ENCODE measurements at regions not wholly inside any gene's neighbourhood (a gene's known extent, or its start where the extent isn't known, plus 50 kb on each side); places are given as distances from the start of the nearest gene placed in this dataset.
"Not testable (repeated sequence)": the region's sequence is repeated elsewhere in the genome, so short reads cannot be mapped to it uniquely, and the experiment has no call there.

DNA sequence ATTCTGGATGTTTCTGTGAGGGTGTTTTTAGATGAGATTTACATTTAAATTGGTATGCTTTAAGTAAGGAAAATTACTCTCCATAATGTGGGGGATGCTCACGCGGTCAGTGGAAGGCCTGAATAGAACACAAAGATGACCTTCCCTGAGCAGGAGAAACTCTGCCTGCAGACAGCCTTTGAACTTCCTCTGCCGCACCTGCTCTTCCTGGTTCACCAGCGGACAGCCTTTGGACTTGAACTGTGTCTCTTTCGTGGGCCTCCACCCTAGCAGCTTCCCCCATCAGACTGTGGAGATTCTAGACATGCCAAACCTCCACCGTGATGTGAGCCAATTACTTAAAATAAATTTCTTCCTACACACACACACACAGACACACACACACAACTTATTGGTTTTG is 210.7 kb downstream of the EFCAB11 start:
- no peak for DNase-seq

DNA sequence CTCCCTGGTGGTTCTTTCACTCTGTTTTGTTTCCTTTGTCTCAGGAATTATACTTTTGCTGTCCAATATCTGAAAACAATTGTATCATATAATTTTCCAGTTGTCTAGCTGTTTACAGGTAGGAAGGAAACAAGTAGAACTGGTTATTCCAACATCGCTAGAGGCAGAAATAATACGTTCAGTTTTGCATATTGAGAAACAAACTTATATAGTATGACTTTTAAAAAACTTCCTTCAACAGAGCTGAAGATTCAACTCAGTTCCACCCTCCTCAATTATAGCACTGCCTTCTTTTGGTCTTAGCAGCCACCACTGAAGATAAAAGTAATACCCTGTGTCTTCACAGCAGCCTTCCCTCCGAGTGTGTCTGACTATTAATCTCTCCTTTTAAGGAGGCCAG is 214.3 kb downstream of the EFCAB11 start:
- no peak for DNase-seq

DNA sequence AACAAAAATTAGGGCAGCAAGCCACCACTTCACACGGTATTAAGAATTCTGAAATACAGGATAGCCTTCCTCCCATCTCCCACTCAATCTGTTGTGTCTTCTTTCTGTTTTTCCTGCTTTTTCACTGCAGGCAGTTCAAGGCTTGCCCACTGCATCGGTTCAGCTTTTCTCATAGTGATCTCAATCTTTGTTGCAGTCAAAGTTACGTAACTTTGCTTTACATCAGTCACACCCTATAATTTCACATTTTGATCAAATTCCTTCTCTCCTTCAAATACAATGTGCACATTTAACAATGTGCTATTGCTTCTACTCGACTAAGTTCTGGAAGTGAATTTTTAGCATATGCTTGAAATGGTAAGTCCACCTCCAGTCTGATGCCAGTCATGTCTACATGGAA is 217.6 kb downstream of the EFCAB11 start:
- DNase-seq = no peak

DNA sequence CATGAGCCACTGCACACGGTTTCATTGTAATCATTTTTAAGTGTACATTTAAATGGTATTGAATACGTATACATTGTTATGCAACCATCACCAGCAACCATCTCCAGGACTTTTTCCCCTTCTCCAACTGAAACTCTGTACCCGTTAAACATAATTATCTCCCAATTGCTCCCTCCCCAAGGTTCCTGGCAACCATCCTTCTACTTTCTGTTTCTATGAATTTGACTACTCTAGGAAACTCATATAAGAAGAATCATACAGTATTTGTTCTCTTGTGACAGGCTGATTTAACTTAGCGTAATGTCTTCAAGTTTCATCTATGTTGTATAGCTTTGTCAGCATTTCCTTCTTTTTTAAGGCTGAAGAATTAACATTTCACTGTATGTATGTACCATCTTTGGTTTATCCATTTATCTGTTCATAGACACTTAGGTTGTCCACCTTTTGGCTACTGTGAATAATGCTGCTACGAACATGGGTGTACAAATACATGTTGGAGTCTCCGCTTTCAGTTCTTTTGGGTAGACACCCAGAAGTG is 223.1 kb downstream of the EFCAB11 start:
- DNase-seq = no peak

DNA sequence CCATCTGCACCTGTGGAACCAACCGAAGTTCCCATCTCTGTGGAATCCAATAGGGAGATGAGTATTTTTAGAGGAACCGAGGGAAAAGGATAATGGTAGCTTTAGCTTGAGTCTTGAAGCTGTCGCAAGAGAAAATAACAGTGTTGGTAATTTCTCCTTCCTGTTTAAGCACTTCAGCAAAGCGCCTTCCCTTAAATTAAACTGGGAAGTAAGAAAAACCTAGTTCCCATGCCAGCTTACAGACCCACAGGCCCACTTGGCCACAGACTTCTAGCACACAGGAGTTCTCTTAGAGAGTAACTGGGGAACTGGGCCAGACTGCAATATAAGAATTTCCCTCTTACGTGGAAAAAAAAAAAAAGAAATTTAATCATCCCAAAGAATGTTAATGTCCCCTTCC is 223.8 kb downstream of the EFCAB11 start:
- no peak for DNase-seq

DNA sequence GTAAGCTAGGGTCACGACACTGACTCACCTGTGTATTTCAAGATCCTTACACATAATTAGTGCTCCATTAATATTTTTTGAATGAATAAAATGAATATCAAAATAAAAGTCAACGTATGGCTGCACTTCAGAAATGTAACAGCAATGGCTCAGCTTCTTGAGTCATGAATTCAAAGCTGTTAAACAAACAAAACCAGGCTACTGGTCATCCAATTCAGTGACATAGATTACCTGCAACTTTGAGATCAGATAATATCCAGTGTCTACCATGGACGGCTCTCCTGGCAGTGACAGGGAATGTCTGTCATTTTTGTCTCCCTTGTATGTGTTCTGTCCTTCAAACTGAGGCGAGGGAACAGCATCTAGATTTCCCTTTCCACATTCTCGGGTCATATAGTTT is 225.6 kb downstream of the EFCAB11 start:
- DNase-seq = no peak

DNA sequence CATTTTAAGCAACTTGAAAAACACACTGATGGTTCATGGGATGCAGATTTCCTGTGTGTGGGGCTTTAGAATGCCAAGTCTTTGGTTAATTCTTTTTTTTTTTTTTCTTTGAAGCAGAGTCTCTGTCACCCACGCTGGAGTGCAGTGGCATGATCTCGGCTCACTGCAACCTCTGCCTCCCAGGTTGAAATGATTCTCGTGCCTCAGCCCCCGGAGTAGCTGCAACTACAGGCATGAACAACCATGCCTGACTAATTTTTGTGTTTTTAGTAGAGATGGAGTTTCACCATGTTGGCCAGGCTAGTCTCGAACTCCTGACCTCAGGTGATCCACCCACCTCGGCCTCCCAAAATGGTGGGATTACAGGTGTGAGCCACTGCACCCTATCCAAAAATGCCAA is 228.3 kb downstream of the EFCAB11 start:
- not testable (repeated sequence) for DNase-seq

DNA sequence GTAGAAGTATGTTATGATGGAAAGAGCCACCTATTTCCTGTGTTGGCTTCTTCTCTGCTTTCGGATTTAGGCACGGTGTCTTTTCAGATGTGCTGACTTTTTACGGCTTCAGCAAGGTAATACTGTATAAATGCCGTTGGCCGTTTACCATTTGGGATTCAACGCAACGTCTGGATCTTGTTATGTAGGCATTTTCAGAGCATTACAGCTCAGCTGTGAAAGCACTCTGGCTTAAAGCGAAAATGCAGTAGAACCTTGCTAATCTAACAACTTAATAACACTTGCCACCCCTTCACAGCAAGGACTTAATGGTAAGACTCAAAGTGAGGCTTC is 229.9 kb downstream of the EFCAB11 start:
- no peak for DNase-seq

DNA sequence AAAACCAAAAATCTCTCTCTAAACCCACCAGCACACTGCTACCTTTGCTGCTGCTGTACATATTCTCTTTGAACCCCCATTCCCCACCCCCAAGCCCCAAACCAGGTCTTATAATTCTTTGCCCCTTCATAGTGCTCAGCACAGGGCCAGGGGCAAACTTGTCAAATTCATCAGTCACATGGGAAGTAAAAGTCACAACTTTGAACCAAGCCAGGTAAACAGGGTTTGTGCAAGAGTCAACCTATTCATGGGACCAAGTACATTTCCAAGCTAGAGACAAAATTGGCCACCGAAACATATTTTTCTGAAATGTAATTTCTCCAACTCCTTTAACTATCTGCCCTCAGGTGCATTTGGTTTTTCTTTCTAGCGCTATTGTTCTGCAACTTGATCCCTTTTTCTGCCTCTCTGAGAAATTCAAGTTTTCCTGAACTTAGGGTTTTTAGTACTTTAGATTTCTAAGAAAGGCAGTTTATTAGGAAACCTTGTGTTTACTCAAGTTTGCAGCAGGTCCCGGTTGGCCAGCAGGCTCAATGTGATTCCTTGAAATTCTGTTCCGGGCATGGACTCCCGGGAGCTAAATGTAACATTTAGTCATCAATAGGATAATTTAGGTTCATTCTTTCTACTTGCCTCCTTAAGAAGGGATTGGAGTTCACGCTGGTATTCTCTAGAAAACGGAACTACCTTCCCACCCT is 230.5 kb downstream of the EFCAB11 start:
- DNase-seq = no peak

DNA sequence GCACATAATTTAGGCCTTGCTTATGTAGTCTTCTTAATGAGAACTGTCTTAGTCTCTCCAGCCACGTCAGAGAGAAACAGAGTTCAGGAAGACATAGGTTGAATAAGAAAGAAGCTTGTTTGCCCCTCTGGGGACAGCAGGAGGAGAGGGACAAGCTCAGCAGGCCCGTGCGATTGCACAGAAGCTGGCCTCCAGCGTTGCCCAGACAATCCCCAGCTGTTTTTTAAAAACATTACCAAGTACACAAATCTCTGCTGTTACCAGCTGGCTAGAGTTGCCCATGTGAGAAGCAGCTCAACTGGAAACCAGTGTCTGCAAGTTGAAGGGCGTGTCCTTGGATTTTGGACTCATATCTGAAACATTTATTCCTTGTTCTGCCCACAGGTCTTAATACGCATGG is 232.6 kb downstream of the EFCAB11 start:
- no peak for DNase-seq

DNA sequence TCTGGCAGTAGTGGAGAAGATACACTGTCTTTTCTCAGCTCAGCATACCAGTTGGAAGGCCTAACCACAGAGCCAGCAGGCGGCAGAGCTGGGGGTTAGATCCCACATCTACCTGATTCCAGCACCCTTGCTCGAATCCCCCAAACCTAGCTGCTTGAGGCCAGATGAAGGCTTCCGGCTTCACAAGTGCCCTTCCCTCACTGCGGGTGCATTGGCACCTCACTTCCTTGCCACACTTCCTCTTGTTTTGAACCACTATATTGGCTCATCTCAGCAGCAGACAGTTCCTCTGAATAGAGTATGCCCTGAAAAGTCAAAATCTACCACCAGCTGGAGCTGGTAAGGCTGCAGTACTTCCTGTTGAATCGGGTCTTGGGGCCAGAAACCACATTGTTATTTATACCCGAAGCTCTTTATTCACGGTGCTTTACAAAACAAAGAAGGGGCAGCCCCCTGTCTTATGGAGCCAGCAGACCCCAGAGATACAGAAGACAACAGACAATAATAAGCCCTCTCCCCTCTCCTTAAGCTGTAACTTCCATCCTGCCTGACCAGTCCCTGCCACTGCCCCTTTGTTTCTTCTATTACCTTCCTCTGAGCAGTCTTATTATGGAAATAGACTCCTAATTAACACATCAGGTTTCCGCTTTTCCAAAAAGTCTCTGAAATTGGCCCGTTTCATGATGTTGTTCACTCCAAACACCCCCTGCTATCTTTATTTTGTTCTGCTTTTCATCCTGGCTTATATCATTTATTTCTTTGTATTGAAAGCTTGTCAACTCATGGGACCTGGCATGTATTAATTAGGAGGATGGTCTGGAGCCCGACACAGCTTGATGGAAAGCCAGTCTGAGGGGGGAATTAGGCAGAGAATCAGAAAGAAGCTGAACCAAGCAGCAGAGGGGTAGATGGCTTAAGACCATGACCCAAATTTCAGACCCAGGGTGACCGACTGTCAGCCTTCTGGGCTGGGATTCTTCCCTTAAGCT is 233.5 kb downstream of the EFCAB11 start:
- peak; percentile 28 for DNase-seq

DNA sequence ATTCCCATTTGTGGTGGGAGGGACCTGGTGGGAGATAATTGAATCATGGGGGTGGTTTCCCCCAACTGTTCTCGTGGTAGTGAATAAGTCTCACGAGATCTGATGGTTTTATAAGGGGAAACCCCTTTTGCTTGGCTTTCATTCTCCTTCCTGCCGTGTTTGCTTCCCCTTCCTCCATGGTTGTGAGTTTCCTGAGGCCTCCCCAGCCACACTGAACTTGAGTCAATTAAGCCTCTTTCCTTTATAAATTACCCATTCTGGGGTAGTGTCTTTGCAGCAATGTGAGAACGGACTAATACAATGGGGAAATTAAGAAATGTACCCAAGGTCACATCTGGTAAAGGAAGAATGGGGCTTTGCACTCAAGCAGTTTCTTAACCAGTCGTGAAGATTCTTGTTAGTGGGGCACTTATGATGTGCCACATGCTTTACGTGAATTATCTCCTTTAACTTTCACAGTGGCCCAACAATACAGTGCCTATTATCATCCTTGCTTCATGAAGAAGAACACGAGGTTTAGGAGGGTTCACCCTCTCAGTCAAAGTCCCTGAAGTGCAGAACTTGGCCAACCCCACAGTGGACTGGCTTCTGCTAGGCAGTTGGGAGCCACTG is 234.3 kb downstream of the EFCAB11 start:
- no peak for DNase-seq

DNA sequence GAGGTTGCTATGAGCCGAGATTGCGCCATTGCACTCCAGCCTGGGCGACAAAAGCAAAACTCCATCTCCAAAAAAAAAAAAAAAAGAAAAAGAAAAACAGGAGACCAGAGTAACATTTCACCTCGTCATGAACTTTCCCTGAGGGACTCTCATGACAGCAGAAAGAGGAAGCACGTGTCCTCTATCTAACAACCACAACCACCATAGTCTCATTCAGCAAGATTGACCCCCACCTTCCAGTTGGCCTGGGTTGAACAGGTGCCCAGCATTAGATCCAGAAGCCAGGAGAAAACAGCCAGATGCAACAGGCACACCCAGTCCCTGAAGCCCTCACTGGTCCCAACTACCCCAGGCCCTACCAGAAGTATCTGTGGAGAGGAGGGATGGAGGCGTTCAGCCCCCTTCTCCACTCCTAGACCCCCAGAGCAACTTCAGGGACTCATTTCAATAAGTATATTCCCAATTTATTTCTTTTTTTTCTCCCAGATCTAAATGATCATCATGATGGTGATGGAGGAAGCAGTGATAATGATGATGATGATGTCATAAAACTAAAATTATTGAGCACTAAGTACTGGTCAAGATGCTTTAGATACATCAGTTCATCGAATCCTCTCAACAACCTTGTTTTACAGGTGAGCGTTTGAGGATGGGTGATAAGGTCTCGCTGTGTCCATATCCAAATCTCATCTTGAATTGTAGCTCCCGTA is 235.0 kb downstream of the EFCAB11 start:
- no peak for DNase-seq

DNA sequence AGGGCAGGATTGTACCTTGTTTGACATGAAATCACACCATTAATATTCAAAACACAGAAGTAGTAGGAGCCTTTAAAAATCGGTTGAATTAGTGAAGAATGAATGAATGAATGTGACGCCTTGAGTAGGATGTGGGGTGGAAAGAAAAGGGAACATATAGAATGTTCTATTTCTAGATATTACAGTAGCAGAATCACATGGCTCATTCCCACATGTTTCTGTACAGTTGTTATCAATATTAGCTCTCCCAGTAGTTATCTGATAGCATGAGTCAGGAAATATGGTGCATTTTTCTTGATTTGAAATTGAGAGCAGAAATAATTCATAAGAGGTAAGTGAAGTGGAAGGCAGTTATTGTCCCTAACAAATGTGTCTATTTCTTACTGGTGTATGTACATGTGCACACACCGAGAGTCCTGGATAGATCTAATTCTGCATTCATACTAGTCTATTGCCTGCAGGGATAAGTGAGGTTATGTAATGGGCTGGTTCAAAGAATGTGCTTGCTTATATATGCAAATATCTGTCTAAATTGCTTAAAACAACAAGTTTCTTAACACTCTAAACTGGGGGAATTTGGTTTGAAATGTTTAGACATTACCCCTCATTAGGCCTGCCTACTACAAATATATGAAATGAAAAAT is 245.4 kb downstream of the EFCAB11 start:
- no peak for DNase-seq

DNA sequence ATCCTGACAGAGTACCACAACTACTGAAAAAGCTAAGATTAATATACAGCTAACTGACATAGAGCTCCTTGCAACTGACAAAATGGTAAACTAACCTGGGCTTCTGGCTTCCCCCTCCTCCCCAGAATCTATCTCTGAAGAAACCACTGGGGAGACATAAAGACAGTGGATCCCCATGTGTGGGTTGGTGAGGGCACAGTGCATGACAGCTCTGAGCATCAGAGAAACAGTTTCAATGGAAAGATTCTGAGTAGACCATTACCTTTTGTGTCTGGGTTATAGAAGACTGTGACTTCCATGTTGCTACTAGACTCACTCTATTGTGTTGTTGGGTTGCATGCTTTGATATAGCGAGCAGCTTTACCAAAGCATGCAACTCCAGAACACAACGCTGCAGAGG is 247.4 kb downstream of the EFCAB11 start:
- no peak for DNase-seq

DNA sequence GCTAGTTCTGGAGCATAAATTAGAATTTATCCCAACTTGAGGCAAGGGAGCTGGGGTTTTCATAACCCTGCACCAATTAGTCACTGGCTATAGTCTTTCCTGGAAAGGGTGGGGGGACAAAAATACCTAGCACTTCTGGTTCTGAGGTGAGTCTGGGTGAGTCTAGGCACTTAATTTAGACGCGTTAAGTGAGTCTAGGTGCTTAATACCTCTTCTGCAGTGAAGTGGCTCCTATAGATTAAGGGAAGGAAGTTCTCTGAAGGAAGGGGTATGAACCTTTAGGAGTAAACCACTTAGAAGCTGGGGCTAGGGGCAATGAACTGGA is 251.7 kb downstream of the EFCAB11 start:
- DNase-seq = no peak

DNA sequence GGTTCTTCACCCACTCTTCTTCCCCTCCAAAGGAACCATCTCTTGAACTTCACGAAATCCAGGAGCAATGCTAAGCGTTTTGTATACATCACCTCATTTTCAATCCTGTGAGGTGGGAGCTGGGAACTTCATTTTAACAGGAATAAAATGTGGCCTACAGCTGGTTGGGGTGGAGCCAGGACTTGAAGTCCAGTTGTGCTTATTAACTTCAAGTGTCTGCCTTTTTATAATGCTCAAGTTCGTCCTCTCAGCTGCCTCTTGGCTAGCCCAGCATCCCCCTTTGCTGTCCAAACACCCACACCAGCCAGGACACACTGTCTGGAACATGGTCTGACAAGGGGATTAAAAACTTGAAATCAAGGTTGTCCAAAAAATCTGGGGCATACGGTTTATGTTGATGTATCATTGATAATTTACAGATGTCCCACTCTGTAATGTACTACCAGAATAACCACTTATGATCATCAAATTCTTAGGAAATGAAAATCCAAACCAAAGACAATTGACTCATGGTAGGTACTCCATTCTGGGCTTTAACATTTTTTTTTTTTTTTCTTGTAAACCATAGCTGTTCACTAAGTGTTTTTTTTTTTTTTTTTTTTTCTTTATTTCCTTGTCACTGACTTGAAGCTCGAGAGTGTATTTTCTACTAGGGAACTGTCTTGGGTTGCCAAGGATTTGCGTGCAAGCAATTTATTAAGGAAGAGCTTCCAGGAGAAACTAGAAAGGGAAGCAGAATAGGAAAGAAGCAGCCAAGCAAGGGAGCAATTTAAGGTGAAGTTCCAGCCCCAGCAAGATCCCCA is 252.3 kb downstream of the EFCAB11 start:
- DNase-seq = no peak

DNA sequence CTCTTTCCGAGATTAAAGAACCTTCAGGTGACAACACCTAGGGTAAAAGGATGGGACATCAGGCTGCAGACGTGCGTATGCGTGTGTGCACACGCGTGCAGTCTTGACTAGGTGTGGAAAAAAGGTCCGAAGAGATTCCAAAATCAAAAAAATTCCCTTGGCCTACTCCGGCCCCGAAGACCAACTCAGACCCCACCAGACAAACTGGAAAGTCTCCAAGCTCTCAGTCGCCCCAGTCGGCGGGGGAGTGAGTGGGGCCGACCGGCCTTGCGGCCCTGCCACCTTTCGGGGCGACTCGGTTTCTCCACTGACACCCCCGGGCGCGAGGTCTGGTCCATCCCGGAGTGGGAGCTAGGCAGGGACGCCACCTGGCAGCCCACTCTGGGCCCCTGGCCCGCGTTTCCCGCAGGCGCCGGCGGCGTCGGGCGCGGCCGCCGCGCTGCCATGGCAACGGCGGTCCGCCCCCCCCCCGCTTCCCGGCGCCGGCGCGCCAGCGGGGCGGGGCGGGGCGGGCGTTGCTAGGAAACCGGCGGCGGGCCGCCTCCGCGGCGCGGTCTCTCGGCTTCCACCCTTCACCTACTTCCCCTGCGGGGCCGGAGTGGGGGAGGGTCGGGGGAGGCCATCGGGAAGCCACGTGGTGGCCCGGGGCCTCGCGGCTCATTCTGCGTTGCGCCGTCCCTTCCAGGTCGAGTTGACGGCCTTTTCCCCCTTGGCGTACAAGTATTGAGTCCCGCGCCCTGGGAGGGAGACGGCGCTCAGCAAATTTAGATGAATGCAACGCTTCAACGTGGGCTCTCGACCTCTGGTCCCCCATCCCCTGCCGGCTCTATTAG is 253.1 kb downstream of the EFCAB11 start:
- DNase-seq = peak; percentile 85

DNA sequence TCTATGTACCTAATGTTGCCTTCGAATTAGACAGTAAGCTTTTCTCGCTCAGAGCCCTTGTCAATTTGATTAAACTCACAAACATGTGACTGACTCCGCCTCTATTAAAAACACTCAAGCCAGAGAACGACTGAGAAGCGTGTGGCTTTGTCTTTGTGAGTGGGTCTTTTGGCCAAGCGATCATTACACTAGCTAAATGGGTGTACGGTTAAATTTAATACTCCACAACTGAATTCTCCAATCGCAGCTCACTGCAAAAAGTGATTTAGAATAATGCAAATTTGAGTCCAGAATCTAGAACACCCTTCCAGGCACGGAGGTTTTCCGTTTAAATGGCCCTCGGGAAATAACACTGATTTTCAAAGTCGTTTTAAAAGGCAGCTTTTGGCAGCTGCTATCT is 253.7 kb downstream of the EFCAB11 start:
- DNase-seq = no peak

DNA sequence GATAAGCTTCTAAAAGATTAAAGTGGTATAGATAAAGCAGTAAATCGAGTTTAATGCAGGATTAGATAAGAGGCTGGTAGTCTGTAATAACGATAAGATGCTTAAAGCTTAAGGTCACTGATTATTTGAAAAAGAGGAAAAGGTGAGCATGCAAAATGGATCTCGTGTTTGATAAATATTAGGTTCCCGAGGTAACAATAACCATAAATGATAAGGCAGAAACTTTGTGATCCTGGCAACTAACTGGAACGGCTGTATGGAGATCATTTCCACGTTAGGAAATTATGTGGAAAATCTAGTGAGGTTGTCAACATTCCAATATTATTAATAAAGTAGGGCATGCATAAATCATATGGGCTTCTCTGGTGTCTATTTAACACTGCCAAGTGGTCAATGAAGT is 255.5 kb downstream of the EFCAB11 start:
- DNase-seq = no peak
